ENCODE measurements at regions not wholly inside any gene's neighbourhood (a gene's known extent, or its start where the extent isn't known, plus 50 kb on each side); places are given as distances from the start of the nearest gene placed in this dataset.

DNA sequence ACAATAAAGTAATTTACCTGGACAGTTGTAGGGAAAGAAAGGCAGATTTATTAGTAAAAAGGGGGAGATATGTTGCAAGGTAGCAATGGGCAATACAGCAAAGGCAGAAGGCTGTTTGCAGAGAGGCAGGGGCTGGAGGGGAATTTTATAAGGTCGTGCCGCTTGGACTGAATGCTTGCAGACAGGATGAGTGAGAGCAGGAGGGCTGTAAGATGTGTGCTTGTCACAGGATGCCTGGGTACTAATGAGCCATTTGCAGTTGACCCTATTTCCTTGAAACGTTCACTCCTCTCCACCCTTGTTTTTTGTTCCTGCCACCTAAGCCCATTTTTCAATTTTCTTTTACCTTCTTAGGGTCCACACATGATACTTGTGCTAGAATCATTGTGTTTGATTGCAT lies 214.7 kb downstream of the TRAM1L1 start:
- no peak for DNase-seq

DNA sequence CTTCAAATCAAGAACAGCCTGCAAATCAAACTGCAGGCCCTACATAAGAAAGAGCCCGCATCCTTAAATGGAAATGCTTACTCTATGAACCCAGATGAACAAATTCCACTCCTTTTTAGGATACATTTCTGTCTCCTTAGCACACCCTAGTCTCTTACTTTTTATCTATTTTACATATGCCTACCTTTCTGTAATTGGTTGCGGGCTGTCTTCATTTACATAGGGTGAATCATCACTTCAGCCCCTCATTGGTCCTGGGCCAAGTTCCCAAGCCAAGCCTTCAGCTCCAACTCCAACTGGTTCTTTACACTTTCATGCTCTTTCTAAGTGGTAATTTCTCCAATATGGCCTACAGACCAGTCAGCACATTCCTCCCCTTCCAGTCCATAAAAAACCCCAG lies 219.3 kb downstream of the TRAM1L1 start:
- DNase-seq, result no peak

DNA sequence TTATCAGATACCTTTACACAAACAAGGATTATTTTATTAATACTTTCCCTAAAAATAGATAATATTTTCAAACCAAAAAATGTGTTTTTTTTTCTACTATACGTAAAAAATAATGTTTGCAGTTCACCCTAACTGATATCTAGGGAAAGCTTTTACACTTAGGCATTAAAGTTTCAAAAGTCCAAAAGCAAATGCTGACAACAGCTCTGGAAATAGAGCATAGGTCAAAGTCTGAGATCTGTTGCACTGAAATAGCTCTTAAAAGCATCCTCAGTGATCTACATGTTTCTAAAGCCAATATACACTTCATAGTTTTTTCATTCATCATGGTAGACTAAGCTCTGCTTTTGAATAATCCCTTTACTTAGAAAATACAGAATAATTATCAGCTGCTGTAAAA lies 222.8 kb downstream of the TRAM1L1 start:
- DNase-seq, result no peak

DNA sequence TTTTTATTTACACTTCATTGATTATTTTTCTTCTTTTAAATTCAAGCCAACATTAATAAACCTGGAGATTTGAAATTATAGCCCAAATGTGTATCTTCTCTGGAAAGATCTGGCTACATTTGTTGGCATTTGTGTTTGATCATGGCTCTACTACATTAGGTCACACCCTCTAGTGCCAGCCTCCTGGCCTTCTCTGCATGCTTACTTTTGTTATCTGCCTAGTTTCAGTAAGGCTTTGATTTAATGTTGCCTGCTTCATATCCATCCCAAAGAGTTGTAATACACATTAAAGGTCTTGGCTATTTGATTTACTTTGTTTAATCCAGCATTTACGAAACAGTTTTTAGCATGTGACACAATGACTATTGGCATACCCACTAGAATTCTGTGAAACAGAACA lies 224.5 kb downstream of the TRAM1L1 start:
- DNase-seq, result no peak

DNA sequence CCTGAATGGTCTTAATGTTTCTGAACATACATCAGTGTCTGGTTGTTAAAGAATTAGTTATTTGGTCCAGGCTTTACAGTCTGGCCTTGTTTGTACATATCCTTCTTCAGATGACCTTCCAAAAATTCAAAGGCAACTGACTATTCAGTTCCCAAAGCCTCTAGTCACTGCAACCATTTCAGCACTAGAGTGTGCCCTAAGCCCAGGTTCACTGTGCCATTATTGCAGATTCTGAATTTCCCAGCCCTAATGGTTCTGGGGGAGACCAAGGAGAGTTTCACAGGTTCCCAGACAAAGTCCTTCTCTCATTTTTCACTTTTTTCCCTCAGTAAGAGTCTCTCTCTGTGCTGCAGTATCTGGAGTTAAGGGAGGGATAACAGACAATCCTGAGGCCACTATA lies 235.8 kb downstream of the TRAM1L1 start:
- no peak for DNase-seq

DNA sequence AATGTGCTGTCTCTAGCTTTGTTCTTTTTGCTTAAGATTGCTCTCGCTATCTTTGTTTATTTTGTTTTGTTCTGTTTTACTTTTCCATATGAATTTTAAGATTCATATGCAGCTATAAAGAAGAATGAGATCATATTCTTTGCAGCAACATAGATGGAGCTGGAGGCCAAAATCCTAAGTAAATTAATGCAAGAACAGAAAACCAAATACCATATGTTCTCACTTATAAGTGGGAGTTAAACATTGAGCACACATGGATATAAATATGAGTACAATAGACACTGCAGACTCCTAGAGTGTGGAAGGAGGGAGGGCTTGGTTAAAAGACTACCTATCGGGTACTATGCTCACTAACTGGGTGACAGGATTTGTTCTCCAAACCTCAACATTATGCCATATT lies 237.8 kb downstream of the TRAM1L1 start:
- no peak for DNase-seq

DNA sequence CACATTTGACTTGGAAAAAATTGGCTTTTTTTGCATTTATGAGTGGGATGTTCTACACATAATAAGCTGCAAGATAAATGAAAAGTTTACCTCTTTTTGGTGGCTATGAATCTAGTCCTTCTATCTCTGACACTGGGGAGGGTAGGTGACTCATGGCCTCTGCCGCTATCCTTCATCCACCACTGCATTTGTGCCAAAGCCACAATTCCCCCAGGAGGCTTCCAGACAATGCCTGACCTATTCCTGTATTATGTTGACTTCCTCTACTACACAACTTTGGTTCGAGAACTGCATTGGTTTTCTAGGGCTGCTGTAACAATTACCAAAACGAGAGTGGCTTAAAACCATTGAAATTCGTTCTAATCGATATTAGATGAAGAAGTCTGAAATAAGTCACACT lies 245.6 kb downstream of the TRAM1L1 start:
- no peak for DNase-seq

DNA sequence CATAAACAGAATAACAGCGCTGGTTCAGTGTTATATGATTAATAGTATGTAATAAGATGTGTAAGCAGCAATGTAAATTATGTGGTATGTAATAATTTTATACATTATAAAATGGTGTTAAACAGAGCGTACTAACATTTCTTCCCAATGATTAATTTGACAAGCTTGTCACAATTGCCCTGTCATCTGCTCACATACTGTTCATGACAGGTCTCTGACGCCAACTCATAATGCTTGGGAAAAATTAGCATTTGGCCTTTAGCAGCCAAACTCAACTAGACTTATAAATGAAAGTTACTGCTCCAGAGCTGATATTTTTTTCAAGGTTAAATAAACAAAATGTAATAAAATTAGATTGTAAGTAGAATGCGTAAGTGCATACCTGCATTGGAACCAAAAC lies 246.8 kb downstream of the TRAM1L1 start:
- no peak for DNase-seq

DNA sequence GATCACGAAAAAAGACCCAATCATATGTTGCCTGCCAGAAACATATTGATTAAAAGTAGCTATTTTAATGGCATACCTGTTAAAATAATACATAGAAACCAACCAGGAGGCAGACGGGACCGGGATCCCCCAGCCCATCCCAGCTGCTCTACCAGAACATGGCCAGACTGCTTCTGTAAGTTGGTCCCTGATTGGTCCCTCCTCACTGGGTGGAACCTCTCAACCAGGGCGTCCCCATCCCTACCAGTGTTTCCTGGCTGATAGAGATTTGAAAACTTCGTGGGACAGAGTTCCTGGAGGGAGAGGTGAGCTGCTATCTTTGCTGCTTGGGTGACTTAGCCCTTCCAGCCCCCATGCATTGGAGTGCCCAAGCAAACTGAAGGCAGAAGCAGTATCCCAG lies 256.2 kb downstream of the TRAM1L1 start:
- no peak for DNase-seq

DNA sequence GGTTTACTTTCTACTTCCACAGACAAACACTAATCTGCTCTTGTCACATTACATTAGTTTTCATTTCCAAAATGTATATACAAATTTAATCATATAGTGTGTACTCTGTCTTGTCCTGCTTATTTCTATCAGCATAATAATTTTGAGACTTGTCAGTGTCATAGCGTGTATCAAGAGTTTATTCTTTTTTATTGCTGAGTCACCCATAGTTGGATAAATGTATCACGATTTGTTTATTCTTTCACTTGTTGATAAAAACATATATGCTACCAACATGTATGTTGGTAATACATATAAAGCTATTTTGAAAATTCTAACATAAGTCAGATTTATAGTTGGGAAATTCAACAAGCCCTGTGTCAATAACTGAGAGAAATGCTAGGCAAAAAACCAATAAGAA lies 261.2 kb downstream of the TRAM1L1 start:
- no peak for DNase-seq

DNA sequence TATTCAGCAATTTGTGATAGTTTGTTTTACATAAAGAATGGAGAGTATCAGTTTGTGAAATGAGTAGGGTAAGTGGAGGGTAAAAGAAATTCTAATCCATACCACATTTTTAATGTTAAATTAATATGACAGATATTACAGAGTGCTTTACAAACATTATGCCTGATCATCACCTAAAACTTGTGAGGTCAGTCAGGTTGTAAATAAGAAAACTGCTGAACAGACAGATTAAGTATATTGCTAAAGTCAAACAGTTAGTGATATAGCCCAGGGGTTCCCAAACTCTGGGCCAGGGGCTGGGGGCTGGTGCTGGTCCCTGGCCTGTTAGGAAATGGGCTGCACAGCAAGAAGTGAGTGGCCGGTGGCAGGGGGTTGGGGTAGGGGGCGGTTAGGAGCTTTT lies 273.6 kb downstream of the TRAM1L1 start:
- DNase-seq, result no peak

DNA sequence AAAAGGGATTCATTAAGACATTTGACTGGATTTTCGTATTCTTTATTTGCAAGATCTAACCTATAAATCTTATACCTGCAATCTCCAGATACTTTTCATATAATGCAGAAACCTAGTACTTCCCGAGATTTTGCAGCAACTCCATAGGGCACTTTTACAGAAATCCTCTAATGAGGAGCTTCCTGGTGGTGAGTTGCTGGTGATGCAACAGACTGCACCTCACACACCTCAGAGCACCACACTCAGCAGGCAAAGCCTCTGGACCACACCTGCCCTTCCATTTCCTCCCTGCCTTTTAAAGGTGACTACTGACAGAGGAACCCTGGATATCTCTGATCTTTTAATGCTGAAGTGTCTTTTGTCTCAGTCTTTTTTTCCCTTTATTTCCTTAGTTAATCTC lies 289.4 kb downstream of the TRAM1L1 start:
- DNase-seq, result no peak

DNA sequence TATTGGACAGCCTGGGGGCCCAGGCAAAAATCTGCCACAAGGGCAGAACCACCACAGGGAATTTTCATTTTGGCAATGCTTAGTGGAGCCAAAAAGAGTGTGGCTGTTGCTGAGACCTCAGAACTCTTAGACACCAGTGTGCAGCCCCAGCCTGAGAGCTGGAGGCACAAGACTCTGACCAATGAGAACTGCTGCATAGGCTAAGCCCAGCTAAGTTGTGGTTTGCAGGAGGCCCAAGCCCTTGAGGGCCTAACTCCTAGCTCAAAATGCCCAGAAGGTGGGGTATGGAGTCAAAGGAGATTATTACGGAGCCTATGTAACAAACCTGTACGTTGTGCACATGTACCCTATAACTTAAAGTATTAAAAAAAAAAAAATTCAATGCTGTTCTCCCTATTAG lies 296.7 kb downstream of the TRAM1L1 start:
- no peak for DNase-seq

DNA sequence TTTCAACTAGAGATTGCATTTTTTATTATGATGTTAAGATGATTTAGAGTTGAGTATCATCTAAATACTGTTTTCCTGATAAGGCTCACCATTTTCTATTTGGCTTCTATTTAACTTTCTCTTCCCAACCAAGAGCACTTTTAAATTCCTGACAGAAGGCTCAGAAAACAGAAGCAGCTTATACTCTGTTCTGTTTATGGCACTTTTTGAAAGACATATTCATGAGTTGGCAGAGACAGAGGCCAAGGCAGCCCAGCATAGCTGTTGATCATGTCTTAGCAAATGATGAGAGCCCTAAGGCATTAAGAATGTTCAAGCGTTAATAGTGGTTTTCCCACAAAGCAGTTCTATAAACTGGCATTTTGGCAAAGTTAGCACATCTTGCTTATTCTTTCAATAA lies 330.3 kb downstream of the TRAM1L1 start:
- DNase-seq, result no peak

DNA sequence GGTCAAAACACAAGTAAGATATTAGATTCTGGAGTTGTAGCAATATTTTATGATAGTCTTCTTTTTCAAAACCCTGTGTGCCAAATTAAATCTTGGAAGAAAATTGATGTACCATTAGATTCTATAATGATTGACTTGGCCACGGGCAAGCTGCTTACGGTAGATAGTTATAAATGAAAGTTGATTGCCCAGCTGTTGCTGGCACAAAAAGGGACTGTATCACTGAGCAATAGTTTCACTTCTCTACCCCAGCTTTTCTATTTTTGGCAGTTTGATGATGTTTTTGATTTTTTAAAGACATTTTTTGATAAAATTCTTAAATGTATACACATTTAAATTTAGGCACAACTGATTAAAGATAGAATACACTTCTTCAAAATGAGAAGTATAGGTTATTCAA lies 333.3 kb downstream of the TRAM1L1 start:
- DNase-seq, result no peak

DNA sequence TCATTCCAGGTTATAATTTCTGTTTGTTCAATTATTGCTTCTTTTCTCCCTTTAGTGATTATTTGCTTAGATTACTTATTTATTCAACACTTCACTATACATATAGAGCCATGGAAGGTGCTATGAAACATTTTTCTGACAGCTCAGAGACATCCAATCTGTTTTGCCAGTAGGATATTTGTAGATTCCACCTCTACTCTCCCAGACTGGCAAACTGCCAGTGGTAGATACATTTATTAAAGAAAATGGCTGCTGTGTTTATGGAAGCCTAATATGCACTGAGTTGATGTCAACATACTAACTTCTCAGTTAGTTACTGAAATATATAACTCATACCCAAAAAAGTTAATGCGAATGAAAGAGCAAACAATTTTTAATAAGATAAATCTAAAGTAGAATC lies 348.6 kb downstream of the TRAM1L1 start:
- no peak for DNase-seq

DNA sequence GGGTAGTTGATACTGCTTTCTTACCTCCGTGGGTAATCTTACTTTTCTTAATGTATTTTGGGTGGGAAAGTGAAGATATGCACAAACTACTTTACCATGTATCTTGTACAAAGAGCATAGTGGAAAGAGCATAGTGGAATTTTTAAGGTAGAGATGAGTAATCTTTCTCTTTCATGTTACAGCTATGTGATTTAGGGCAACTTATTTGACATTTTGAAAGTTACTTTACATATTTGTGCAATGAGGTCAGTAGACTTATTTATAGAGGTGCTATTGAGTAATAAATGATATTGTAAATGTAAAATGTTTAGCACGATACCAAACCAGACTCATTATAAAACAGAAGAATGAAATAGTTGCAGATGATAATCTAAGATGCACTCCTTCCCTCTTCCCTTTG lies 351.2 kb downstream of the TRAM1L1 start:
- no peak for DNase-seq

DNA sequence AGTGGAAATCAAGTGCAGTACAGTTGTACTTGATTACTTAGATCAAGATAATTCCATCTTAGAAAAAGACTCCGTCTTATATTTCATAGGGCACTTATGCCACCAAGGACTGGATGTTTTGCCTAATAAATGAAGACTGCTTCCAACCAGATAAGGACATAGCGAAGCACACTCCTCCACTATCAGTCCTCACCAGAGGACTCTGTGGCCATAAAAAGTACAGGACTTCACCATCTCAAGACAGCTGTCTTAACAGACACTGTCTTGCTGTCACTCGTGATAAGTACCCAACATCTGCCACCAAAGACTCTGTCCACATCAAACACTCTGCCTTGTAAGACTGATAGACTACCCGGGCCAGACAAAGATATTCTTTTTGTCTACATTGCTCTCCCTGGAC lies 352.0 kb downstream of the TRAM1L1 start:
- no peak for DNase-seq

DNA sequence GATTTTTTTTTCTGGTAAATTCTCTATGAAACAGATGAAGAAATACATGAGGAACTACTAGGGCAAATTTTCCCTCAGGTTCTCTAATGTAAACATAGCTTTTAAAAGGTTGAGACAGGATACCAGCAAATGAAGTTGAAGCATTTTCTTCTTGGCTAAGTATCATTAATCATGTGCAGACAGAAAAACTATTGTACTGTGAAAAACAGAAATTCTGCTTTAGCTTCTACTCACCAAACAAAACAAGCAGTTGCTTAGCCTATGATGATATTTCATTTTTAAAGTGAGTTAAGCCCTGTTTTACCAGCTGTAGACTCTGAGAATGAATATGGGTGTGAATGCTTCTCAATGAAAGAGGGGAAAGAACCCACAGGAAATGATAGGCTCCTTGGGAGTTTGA lies 358.9 kb downstream of the TRAM1L1 start:
- DNase-seq, result no peak

DNA sequence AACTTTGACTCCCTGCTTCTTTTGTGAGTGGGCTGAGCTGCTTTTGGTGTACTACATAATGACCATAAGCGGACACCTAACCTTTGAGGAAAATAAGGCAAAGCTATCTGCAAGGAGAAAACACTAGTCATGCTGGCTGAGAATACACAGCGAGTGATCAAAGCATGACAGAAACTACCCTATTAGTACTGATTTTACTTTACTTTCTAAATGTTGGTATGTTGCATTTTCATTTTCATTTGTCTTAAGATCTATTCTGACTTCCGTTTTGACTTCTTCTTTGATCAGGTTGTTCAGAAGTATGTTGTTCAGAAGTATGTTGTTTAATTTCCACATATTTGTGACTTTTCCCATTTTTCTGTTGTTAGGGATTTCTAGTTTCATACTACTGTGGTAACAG lies 361.1 kb downstream of the TRAM1L1 start:
- DNase-seq, result no peak

DNA sequence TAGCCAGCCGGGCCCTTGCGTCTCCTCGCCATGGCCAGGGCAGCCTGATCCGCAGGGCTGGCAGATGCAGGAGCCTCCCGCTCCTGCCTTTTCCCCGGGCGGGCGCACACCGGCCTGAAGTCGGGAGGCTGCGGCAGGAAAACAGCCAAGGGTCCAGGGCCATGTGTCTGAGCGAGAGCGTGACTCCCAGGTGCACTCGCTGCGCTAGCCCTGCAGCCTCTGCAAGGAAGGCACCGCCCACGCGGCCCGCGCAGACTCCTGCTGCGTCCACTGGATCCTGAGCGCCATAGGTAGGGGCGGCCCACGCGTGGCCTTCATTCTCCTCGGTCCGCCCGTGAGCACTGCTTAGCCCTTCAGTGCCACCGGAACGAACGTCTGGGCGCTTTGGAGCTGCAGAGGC lies 379.9 kb downstream of the TRAM1L1 start:
- no peak for DNase-seq

DNA sequence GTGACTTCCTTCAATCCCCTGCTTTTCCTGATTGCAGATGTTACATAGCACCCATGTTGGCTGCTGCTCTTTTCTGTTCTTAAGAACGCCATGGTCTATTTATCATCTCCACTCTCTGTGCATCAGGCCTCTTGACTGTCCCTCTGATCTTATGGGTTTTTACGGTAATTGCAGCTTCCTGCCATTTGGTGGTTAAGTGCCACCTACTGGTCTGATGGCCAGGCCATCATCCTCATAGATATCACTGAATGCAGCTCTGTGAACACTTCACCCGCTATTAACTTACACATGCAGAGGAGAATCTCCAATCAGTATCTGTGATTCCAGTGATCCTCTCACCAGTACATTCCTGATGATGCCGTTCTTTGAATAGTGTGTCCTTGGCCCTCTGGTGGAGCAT lies 382.4 kb downstream of the TRAM1L1 start:
- DNase-seq, result no peak

DNA sequence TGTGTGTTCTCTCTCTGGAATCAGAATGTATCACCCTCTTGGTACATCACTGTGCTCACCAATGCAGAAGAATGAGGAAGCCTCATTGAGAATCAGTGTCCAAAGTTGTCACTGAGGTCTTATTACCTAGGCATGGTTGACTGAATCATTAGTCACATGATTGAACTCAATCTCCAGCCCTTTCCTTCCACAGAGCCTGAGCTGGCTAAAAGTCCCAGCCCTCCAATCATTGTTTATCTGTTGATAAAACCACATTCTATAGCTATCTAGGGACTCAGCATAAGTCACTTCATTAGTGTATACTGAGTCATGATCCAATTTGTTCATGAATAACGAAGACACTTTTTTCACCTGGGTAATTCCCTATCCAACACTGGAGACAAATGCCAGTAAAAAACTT lies 396.8 kb downstream of the TRAM1L1 start:
- DNase-seq, result no peak

DNA sequence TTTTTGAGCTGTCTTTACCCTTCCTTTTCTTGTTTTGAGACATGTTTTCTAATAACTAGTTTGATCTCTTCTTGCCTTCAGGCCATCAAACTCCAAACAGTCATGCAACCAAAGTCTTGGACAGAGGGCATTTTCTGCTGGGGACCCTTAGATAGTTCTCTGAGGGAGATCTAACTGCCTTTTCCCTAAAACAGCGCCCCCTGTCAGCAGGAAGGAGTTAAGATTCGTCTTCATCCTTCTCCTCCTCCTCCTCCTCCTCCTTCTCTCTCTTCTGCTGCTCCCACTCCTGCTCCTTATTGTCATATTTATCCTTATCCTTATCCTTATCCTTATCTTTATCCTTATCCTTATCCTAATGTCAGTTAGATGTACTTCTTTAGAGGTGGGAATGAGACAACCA lies 417.2 kb downstream of the TRAM1L1 start:
- no peak for DNase-seq

DNA sequence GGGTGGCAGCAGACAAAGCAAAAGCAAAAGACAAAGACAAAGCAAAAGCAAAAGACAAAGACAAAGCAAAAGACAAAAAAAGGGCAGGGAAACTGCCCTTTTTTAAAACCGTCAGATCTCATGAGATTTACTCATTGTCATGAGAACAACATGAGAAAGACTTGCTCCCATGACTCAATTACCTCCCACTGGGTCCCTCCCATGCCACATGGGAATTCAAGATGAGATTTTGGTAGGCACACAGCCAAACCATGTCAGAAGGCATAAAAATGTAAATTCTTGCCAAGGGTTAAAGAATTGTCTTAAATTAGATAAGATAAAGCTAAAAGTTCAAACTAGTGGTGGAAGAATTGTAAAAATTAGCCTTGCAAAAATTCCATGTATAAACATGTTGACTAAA lies 419.7 kb downstream of the TRAM1L1 start:
- no peak for DNase-seq

DNA sequence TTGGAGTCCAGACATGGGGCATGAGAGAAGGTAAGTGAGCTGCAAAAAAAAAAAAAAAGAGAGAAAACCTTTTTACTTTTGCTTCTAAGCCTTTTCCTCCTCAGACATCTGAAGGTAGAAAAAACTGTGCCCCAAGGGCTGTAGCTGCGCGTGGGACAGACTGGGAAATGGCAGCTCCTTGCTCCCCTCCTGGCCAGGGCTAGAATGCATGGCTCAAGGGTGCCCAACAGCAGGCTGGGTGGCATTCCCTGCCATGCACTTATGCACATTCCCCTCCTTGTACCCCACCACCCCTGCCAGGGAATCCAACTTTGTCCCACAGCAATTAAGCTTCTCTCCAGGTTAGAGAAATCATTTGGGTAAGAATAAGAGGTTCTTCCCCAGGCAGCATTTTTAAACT lies 421.2 kb downstream of the TRAM1L1 start:
- no peak for DNase-seq
